OCI-LY3 (cell line): ENCODE measurements at regions not wholly inside any gene's neighbourhood (a gene's known extent, or its start where the extent isn't known, plus 50 kb on each side); places are given as distances from the start of the nearest gene placed in this dataset.
A peak's percentile ranks its signal among the peaks of the same experiment; 100 is the strongest.

ENCODE experiments used
- H2AFZ ChIP-seq: fragments of 200-600, 300-600 bp; shearing (Covaris generic); 2 replicates; pipeline ENCODE4 v1.6.0; 2014; ENCODE audit warnings: antibody characterized with exemption, low read depth, low read length
- H3K27ac ChIP-seq: fragments of 200-600, 300-600 bp; sonication (generic); 2 replicates; pipeline ENCODE4 v1.5.1; 2014; ENCODE audit warnings: mild to moderate bottlenecking, low read length, moderate library complexity, mixed read lengths
- H3K27me3 ChIP-seq: fragments of 200-600, 300-600 bp; sonication (generic); 2 replicates; pipeline ENCODE4 v1.6.1; 2014; ENCODE audit warnings: low read depth, low read length, mixed read lengths
- H3K36me3 ChIP-seq: fragments of 200-600, 300-600 bp; sonication (generic); replicated peaks from 2 replicates; pipeline ENCODE3; 2014; ENCODE audit warnings: low read depth, low read length, mixed read lengths
- H3K4me1 ChIP-seq: fragments of 300-600, 200-600 bp; sonication (generic); 2 replicates; pipeline ENCODE4 v1.6.1; 2014; ENCODE audit warnings: low read length, mixed read lengths
- H3K4me2 ChIP-seq: fragments of 200-600, 300-600 bp; sonication (generic); 2 replicates; pipeline ENCODE4 v1.6.1; 2014; ENCODE audit warnings: low read length, mixed read lengths
- H3K4me3 ChIP-seq: fragments of 300-600, 200-600 bp; sonication (generic); 2 replicates; pipeline ENCODE4 v1.5.1; 2014; ENCODE audit warnings: antibody characterized with exemption, mild to moderate bottlenecking, low read length, moderate library complexity
- H3K79me2 ChIP-seq: fragments of 300-600, 200-600 bp; shearing (Covaris generic); 2 replicates; pipeline ENCODE4 v1.6.1; 2014; ENCODE audit warnings: mild to moderate bottlenecking, low read length, mixed read lengths
- H3K9ac ChIP-seq: fragments of 300-600, 200-600 bp; shearing (Covaris generic); 2 replicates; pipeline ENCODE4 v1.6.0; 2014; ENCODE audit warnings: mild to moderate bottlenecking, low read length, moderate library complexity
- H3K9me3 ChIP-seq: fragments of 200-600, 300-600 bp; shearing (Covaris generic); 2 replicates; pipeline ENCODE4 v1.6.1; 2014; ENCODE audit warnings: low read length, mixed read lengths; ENCODE audit not compliant: insufficient read depth
- H4K20me1 ChIP-seq: fragments of 200-600, 300-600 bp; sonication (generic); 2 replicates; pipeline ENCODE4 v1.6.1; 2016; ENCODE audit warnings: low read length, mixed read lengths; ENCODE audit not compliant: insufficient read depth
- EZH2phosphoT487 ChIP-seq: fragments of 200-600 bp; shearing (Covaris generic); IDR thresholded peaks from 2 replicates; pipeline ENCODE4 v1.6.1; 2018; ENCODE audit warnings: antibody characterized with exemption, mixed run types, low read depth
- TF ChIP-seq, protein P1 (sequence below): fragments of 200-600, 300-600 bp; sonication (generic); IDR thresholded peaks from 2 replicates; pipeline ENCODE4 v1.5.1; 2014; ENCODE audit warnings: antibody characterized with exemption, low read length, low read depth

GRCh38 chr13:109610517-109610916 lies 175.9 kb downstream of the IRS2 start:
- H3K9me3 ChIP-seq: no peaks in the 10 kb centered on the region
- no peak overlapping the region for H2AFZ ChIP-seq
- H4K20me1 ChIP-seq: no peaks in the 10 kb centered on the region
- 0 out of 2 replicates have a peak, but pooled peaks cover 4% of the 10 kb centered on the region for H3K27me3 ChIP-seq
- H3K79me2 ChIP-seq: no peaks in the 10 kb centered on the region
- no peaks in the 10 kb centered on the region for H3K4me1 ChIP-seq
- H3K36me3 ChIP-seq: no peaks in the 10 kb centered on the region
- no peak overlapping the region for H3K27ac ChIP-seq
- H3K4me3 ChIP-seq: no peak overlapping the region
- H3K9ac ChIP-seq: no peak overlapping the region
- H3K4me2 ChIP-seq: no peak overlapping the region
- TF ChIP-seq, protein P1, sequence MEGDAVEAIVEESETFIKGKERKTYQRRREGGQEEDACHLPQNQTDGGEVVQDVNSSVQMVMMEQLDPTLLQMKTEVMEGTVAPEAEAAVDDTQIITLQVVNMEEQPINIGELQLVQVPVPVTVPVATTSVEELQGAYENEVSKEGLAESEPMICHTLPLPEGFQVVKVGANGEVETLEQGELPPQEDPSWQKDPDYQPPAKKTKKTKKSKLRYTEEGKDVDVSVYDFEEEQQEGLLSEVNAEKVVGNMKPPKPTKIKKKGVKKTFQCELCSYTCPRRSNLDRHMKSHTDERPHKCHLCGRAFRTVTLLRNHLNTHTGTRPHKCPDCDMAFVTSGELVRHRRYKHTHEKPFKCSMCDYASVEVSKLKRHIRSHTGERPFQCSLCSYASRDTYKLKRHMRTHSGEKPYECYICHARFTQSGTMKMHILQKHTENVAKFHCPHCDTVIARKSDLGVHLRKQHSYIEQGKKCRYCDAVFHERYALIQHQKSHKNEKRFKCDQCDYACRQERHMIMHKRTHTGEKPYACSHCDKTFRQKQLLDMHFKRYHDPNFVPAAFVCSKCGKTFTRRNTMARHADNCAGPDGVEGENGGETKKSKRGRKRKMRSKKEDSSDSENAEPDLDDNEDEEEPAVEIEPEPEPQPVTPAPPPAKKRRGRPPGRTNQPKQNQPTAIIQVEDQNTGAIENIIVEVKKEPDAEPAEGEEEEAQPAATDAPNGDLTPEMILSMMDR: peak; percentile 39
- TF ChIP-seq EZH2phosphoT487: no peak

DNA sequence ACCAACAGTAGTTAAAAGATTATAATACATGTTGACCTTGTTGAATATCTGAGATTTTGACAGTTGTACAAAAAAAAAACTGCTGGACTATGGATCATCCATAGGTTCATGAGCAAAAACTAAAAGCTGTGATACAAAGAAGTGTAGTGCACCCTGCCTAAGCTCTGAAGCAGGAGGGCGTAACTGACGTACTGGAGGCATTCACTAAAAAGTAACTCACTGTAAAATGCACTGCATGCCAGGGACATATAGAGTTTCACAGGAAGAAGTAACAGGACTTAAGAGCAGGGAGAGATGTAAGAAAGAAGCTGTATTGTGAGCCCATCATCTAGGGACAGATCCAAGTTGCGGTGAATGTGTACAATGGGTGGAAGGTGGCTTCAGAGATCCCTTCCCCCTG lies 177.9 kb downstream of the IRS2 start:
- H3K4me1 ChIP-seq: no peaks in the 10 kb centered on the region
- TF ChIP-seq, protein P1: no peak
- TF ChIP-seq EZH2phosphoT487: no peak
- H3K79me2 ChIP-seq: no peaks in the 10 kb centered on the region
- H2AFZ ChIP-seq: no peak overlapping the region
- no peaks in the 10 kb centered on the region for H3K9me3 ChIP-seq
- H3K27me3 ChIP-seq: no peaks in the 10 kb centered on the region
- no peak overlapping the region for H3K4me2 ChIP-seq
- no peaks in the 10 kb centered on the region for H3K36me3 ChIP-seq
- H3K27ac ChIP-seq: no peak overlapping the region
- H4K20me1 ChIP-seq: no peaks in the 10 kb centered on the region
- no peak overlapping the region for H3K9ac ChIP-seq
- no peak overlapping the region for H3K4me3 ChIP-seq

DNA sequence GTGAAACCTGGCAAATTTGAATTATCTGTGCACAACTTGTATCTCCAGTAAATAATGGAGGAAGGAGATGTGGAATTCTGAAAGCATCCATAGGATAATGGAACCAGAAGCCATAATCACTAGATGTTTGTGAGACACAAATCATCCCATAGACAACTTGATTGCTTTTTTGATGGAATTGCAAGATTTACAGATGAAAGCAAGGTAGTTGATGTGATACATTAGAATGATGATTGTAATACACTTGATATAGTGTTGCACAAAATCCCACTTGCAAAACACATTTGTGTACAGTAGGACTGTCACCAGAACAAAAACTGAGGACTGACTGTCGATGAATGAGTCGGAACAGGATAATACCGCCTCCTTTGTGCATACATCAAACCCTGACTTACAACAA lies 178.3 kb downstream of the IRS2 start:
- Histone ChIP-seq H2AFZ (no peak overlapping the region), H3K9ac (no peak overlapping the region)
- TF ChIP-seq, protein P1: no peak
- TF ChIP-seq EZH2phosphoT487: no peak

GRCh38 chr13:109606520-109606919 lies 179.9 kb downstream of the IRS2 start:
- Histone ChIP-seq H3K4me3 (no peak overlapping the region), H3K4me1 (no peaks in the 10 kb centered on the region), H3K36me3 (no peaks in the 10 kb centered on the region), H4K20me1 (no peaks in the 10 kb centered on the region), H3K27me3 (no peaks in the 10 kb centered on the region), H3K79me2 (no peaks in the 10 kb centered on the region), H3K9me3 (no peaks in the 10 kb centered on the region), H3K27ac (no peak overlapping the region), H2AFZ (no peak overlapping the region), H3K4me2 (no peak overlapping the region), H3K9ac (no peak overlapping the region)
- TF ChIP-seq, protein P1: no peak
- no peak for TF ChIP-seq EZH2phosphoT487

More for the DNA sequence above, 178.3 kb downstream of the IRS2 start:
- Histone ChIP-seq H3K79me2 (no peaks in the 10 kb centered on the region), H3K9me3 (no peaks in the 10 kb centered on the region), H3K4me3 (no peak overlapping the region), H3K4me1 (no peaks in the 10 kb centered on the region), H3K4me2 (no peak overlapping the region), H4K20me1 (no peaks in the 10 kb centered on the region), H3K27ac (no peak overlapping the region), H3K27me3 (no peaks in the 10 kb centered on the region), H3K36me3 (no peaks in the 10 kb centered on the region)
